ENCODE measurements at regions not wholly inside any gene's neighbourhood (a gene's known extent, or its start where the extent isn't known, plus 50 kb on each side); places are given as distances from the start of the nearest gene placed in this dataset.
"Not testable (repeated sequence)": the region's sequence is repeated elsewhere in the genome, so short reads cannot be mapped to it uniquely, and the experiment has no call there.

DNA sequence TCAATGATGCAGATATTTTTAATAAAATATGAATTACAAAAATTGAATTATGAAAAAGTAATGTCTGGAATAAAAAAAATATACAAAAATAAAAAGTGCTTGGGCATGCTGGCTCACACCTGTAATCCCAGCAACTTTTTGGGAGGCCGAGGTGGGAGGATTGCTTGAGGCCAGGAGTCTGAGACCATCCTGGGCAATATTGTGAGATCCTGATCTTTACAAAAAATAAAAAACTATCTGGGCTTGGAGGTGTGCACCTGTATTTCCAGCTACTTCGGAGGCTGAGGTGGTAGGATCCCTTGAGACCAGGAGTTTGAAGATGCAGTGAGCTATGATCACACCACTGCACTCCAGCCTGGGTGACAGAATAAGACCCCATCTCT is 141.8 kb downstream of the NPIPB5 start:
- H3K27ac ChIP-seq = no peak overlapping the region
- H3K4me3 ChIP-seq = no peak overlapping the region
- no peaks in the 10 kb centered on the region for H3K27me3 ChIP-seq
- no peak for DNase-seq
- TF ChIP-seq POLR2A (IDR thresholded peaks at IDR 0.05) (no peak), CTCF (IDR thresholded peaks at IDR 0.05) (no peak)
- H3K36me3 ChIP-seq (ENCODE audit: low read depth, missing control alignments) = no peaks in the 10 kb centered on the region
- H3K4me1 ChIP-seq = no peaks in the 10 kb centered on the region
- H3K9me3 ChIP-seq = no peaks in the 10 kb centered on the region
- intact Hi-C loops (cut with DNase I; ENCODE audit: low total_unique reads) = no loop called here
- WGBS, 2 donors = 89 to 91% methylated on average over 2 of the region's 2 CpGs

DNA sequence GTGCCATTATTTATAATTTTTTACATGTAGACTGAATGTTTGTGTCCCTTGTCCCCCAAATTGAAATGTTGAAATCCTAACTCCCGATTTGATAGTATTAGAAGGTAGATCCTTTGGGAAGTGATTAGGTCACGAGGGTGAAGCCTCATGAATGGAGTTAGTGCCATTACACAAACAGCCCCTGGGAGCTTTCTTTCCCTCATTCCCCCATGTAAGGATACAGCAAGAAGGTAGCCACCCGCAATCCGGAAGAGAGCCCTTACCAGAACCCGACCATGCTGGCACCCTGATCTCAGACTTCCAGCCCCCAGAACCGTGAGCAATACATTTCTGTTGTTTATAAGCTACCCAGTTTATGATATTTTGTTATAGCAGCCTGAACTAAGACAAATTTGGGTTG is 143.2 kb downstream of the NPIPB5 start:
- Histone ChIP-seq H3K36me3 (ENCODE audit: low read depth, missing control alignments) (no peaks in the 10 kb centered on the region), H3K27ac (no peak overlapping the region), H3K9me3 (no peaks in the 10 kb centered on the region), H3K4me1 (no peaks in the 10 kb centered on the region), H3K27me3 (no peaks in the 10 kb centered on the region), H3K4me3 (no peak overlapping the region)
- intact Hi-C loops (cut with DNase I; ENCODE audit: low total_unique reads) = no loop called here
- 87 to 91% methylated on average over 6 of the region's 6 CpGs for WGBS, 2 donors
- no peak for TF ChIP-seq CTCF (IDR thresholded peaks at IDR 0.05)
- no peak for DNase-seq

- H3K27me3 ChIP-seq; H3K4me3 ChIP-seq; H3K4me1 ChIP-seq; H3K9me3 ChIP-seq; intact Hi-C loops (cut with DNase I; ENCODE audit: low total_unique reads); H3K27ac ChIP-seq; DNase-seq; H3K36me3 ChIP-seq (ENCODE audit: low read depth, missing control alignments): not testable (repeated sequence)
- WGBS, 2 donors = 84 to 92% methylated on average over 9 of the region's 9 CpGs
These were observed 145.9 kb downstream of the NPIPB5 start for GRCh38 chr16:22656573-22656972.

DNA sequence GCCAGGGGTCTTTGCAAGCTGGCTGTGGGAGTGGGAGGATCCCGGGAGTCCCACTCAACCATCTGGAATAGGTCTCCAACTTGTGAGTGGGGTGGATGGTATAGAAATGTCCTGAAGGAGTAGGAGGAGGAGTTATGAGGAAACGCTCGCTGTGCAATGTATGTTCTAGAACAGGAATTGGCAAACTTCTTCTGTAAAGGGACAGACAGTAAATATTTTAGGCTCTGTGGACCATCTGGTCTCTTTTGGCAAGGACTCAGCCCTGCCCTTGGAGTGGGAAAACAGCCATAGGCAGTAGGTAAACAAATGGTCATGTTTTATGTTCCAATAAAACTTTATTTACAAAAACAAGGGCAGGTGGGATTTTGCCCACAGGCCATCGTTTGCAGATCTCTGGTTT is 149.2 kb downstream of the NPIPB5 start:
- H3K9me3 ChIP-seq = no peaks in the 10 kb centered on the region
- no peak overlapping the region for H3K4me3 ChIP-seq
- no peak for TF ChIP-seq CTCF (IDR thresholded peaks at IDR 0.05)
- no peak for TF ChIP-seq POLR2A (IDR thresholded peaks at IDR 0.05)
- intact Hi-C loops (cut with DNase I; ENCODE audit: low total_unique reads) = no loop called here
- no peaks in the 10 kb centered on the region for H3K4me1 ChIP-seq
- H3K27ac ChIP-seq = no peak overlapping the region
- H3K36me3 ChIP-seq (ENCODE audit: low read depth, missing control alignments) = no peaks in the 10 kb centered on the region
- WGBS, 2 donors = 62 to 63% methylated on average over 4 of the region's 4 CpGs
- no peak for DNase-seq
- no peaks in the 10 kb centered on the region for H3K27me3 ChIP-seq

GRCh38 chr16:22660441-22661160 is 149.9 kb downstream of the NPIPB5 start:
- no peaks in the 10 kb centered on the region for H3K4me1 ChIP-seq

More at GRCh38 chr16:22660441-22661160, 149.9 kb downstream of the NPIPB5 start:
- 86% methylated on average over 5 of the region's 5 CpGs for WGBS, 2 donors
- TF ChIP-seq CTCF (IDR thresholded peaks at IDR 0.05) (no peak), POLR2A (IDR thresholded peaks at IDR 0.05) (no peak)
- no peak for DNase-seq
- Histone ChIP-seq H3K4me3 (no peak overlapping the region), H3K9me3 (no peaks in the 10 kb centered on the region), H3K27me3 (no peaks in the 10 kb centered on the region), H3K27ac (no peak overlapping the region), H3K36me3 (ENCODE audit: low read depth, missing control alignments) (no peaks in the 10 kb centered on the region)
- intact Hi-C loops (cut with DNase I; ENCODE audit: low total_unique reads) = no loop called here

All from testis (tissue), 2 donors.